ENCODE measurements at regions not wholly inside any gene's neighbourhood (a gene's known extent, or its start where the extent isn't known, plus 50 kb on each side); places are given as distances from the start of the nearest gene placed in this dataset.

- no peak for TF ChIP-seq CTCF (IDR thresholded peaks at IDR 0.05; ENCODE audit: borderline replicate concordance)
- DNase-seq, result no peak
- peak overlapping the region; percentile 30 for H3K27ac ChIP-seq (replicated peaks)
- intact Hi-C loops (cut with micrococcal nuclease), result no loop called here
- no peaks in the 10 kb centered on the region for H3K36me3 ChIP-seq
- no peaks in the 10 kb centered on the region for H3K9me3 ChIP-seq (replicated peaks)
- no peaks in the 10 kb centered on the region for H3K27me3 ChIP-seq (ENCODE audit: low read depth)
- H3K4me1 ChIP-seq, result no peaks in the 10 kb centered on the region
- H3K4me3 ChIP-seq, result no peak overlapping the region
Measured at GRCh38 chrX:80266287-80266686, 154.0 kb upstream of the TENT5D start.

GRCh38 chrX:80266979-80267378 lies 153.3 kb upstream of the TENT5D start:
- no peaks in the 10 kb centered on the region for H3K36me3 ChIP-seq
- intact Hi-C loops (cut with micrococcal nuclease), result no loop called here
- no peak for TF ChIP-seq CTCF (IDR thresholded peaks at IDR 0.05; ENCODE audit: borderline replicate concordance)
- no peak overlapping the region for H3K4me3 ChIP-seq
- H3K27ac ChIP-seq (replicated peaks), result peak overlapping the region; percentile 30
- H3K9me3 ChIP-seq (replicated peaks), result no peaks in the 10 kb centered on the region
- H3K4me1 ChIP-seq, result no peaks in the 10 kb centered on the region
- H3K27me3 ChIP-seq (ENCODE audit: low read depth), result no peaks in the 10 kb centered on the region
- no peak for DNase-seq

GRCh38 chrX:80267790-80268189 lies 152.5 kb upstream of the TENT5D start:
- no peaks in the 10 kb centered on the region for H3K4me1 ChIP-seq
- intact Hi-C loops (cut with micrococcal nuclease), result no loop called here
- H3K4me3 ChIP-seq, result no peak overlapping the region
- no peaks in the 10 kb centered on the region for H3K9me3 ChIP-seq (replicated peaks)
- no peaks in the 10 kb centered on the region for H3K27me3 ChIP-seq (ENCODE audit: low read depth)
- no peaks in the 10 kb centered on the region for H3K36me3 ChIP-seq
- TF ChIP-seq CTCF (IDR thresholded peaks at IDR 0.05; ENCODE audit: borderline replicate concordance), result no peak
- DNase-seq, result no peak
- no peak overlapping the region for H3K27ac ChIP-seq (replicated peaks)

- no peak for DNase-seq
- no peak overlapping the region for H3K4me3 ChIP-seq
- intact Hi-C loops (cut with micrococcal nuclease), result no loop called here
- no peaks in the 10 kb centered on the region for H3K36me3 ChIP-seq
- TF ChIP-seq CTCF (IDR thresholded peaks at IDR 0.05; ENCODE audit: borderline replicate concordance), result no peak
- H3K9me3 ChIP-seq (replicated peaks), result peaks cover 9% of the 10 kb centered on the region
- no peaks in the 10 kb centered on the region for H3K27me3 ChIP-seq (ENCODE audit: low read depth)
- no peaks in the 10 kb centered on the region for H3K4me1 ChIP-seq
- H3K27ac ChIP-seq (replicated peaks), result no peak overlapping the region
Measured at GRCh38 chrX:80282535-80282934, 137.7 kb upstream of the TENT5D start.

- TF ChIP-seq CTCF (IDR thresholded peaks at IDR 0.05; ENCODE audit: borderline replicate concordance), result peak; percentile 41
- no peaks in the 10 kb centered on the region for H3K27me3 ChIP-seq (ENCODE audit: low read depth)
- intact Hi-C loops (cut with micrococcal nuclease), result no loop called here
- peaks cover 9% of the 10 kb centered on the region for H3K9me3 ChIP-seq (replicated peaks)
- H3K4me3 ChIP-seq, result no peak overlapping the region
- no peaks in the 10 kb centered on the region for H3K36me3 ChIP-seq
- no peak overlapping the region for H3K27ac ChIP-seq (replicated peaks)
- DNase-seq, result no peak
- H3K4me1 ChIP-seq, result no peaks in the 10 kb centered on the region
Measured at GRCh38 chrX:80285131-80285773, 135.0 kb upstream of the TENT5D start.
